ENCODE measurements at regions not wholly inside any gene's neighbourhood (a gene's known extent, or its start where the extent isn't known, plus 50 kb on each side); places are given as distances from the start of the nearest gene placed in this dataset.

DNA sequence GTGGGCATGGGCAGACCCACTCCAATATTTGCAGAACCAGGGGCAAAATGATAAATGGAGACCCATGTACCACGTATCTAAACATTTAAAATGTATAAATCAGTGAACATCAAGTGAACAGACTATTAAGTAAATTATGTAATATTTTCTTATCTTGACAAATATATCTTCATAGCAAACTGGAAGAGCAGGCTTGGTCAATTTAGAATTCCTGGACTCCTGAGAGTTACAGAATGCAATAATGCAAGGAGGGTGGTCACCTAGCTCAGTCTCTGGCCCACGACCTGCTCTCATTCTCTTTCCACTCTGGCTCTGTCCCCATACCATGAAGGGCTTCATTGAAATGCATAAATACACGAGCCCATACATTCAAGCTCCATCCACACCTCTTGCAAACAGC lies 398.0 kb downstream of the ENC1 start:
- TF ChIP-seq, protein P1, sequence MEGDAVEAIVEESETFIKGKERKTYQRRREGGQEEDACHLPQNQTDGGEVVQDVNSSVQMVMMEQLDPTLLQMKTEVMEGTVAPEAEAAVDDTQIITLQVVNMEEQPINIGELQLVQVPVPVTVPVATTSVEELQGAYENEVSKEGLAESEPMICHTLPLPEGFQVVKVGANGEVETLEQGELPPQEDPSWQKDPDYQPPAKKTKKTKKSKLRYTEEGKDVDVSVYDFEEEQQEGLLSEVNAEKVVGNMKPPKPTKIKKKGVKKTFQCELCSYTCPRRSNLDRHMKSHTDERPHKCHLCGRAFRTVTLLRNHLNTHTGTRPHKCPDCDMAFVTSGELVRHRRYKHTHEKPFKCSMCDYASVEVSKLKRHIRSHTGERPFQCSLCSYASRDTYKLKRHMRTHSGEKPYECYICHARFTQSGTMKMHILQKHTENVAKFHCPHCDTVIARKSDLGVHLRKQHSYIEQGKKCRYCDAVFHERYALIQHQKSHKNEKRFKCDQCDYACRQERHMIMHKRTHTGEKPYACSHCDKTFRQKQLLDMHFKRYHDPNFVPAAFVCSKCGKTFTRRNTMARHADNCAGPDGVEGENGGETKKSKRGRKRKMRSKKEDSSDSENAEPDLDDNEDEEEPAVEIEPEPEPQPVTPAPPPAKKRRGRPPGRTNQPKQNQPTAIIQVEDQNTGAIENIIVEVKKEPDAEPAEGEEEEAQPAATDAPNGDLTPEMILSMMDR (IDR thresholded peaks at IDR 0.05 in 2 of 3, conservative IDR thresholded peaks at IDR 0.05 in 1 of 3; ENCODE audit: control insufficient read depth in 2 of 3, extremely low read depth in 1 of 3, insufficient read depth in 1 of 3, low read depth in 3 of 3, low read length in 3 of 3), result no peak
- TF ChIP-seq, protein P2, sequence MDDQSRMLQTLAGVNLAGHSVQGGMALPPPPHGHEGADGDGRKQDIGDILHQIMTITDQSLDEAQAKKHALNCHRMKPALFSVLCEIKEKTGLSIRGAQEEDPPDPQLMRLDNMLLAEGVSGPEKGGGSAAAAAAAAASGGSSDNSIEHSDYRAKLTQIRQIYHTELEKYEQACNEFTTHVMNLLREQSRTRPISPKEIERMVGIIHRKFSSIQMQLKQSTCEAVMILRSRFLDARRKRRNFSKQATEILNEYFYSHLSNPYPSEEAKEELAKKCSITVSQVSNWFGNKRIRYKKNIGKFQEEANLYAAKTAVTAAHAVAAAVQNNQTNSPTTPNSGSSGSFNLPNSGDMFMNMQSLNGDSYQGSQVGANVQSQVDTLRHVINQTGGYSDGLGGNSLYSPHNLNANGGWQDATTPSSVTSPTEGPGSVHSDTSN (IDR thresholded peaks at IDR 0.05; ENCODE audit: insufficient replicate concordance, low read depth, low read length), result no peak
- TF ChIP-seq ZNF217 (IDR thresholded peaks at IDR 0.05) (no peak), RAD21 (IDR thresholded peaks at IDR 0.05; ENCODE audit: insufficient read depth, low read depth, low read length) (no peak), CBFB (IDR thresholded peaks at IDR 0.05; ENCODE audit: low read depth) (no peak)
- TF ChIP-seq, protein P3, sequence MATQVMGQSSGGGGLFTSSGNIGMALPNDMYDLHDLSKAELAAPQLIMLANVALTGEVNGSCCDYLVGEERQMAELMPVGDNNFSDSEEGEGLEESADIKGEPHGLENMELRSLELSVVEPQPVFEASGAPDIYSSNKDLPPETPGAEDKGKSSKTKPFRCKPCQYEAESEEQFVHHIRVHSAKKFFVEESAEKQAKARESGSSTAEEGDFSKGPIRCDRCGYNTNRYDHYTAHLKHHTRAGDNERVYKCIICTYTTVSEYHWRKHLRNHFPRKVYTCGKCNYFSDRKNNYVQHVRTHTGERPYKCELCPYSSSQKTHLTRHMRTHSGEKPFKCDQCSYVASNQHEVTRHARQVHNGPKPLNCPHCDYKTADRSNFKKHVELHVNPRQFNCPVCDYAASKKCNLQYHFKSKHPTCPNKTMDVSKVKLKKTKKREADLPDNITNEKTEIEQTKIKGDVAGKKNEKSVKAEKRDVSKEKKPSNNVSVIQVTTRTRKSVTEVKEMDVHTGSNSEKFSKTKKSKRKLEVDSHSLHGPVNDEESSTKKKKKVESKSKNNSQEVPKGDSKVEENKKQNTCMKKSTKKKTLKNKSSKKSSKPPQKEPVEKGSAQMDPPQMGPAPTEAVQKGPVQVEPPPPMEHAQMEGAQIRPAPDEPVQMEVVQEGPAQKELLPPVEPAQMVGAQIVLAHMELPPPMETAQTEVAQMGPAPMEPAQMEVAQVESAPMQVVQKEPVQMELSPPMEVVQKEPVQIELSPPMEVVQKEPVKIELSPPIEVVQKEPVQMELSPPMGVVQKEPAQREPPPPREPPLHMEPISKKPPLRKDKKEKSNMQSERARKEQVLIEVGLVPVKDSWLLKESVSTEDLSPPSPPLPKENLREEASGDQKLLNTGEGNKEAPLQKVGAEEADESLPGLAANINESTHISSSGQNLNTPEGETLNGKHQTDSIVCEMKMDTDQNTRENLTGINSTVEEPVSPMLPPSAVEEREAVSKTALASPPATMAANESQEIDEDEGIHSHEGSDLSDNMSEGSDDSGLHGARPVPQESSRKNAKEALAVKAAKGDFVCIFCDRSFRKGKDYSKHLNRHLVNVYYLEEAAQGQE (IDR thresholded peaks at IDR 0.05; ENCODE audit: low read depth, low read length), result no peak
